H9 (cell line): ENCODE measurements at regions not wholly inside any gene's neighbourhood (a gene's known extent, or its start where the extent isn't known, plus 50 kb on each side); places are given as distances from the start of the nearest gene placed in this dataset.

Source experiments
- DNase-seq: peaks from one replicate; pipeline ENCODE4 v3.0.0-alpha.2; 2017
- H2AFZ ChIP-seq: one replicate; pipeline ENCODE4 v1.6.1; 2013; ENCODE audit warnings: mild to moderate bottlenecking, low read length, control low read depth, moderate library complexity
- H2AK5ac ChIP-seq: 2 replicates; pipeline ENCODE4 v1.6.1; 2013; ENCODE audit warnings: low read length, control low read depth, mixed read lengths; ENCODE audit not compliant: insufficient read length
- H2BK120ac ChIP-seq: one replicate; pipeline ENCODE4 v1.6.1; 2013; ENCODE audit warnings: low read depth, mild to moderate bottlenecking, low read length, control low read depth, inconsistent platforms; ENCODE audit not compliant: poor library complexity, severe bottlenecking
- H2BK12ac ChIP-seq: 2 replicates; pipeline ENCODE4 v1.6.1; 2013; ENCODE audit warnings: low read length, control low read depth, mixed read lengths, low read depth; ENCODE audit not compliant: insufficient read length
- H2BK15ac ChIP-seq: 2 replicates; pipeline ENCODE4 v1.6.1; 2013; ENCODE audit warnings: low read depth, low read length, control low read depth
- H2BK20ac ChIP-seq: one replicate; pipeline ENCODE4 v1.6.1; 2013; ENCODE audit warnings: low read depth, mild to moderate bottlenecking, low read length, control low read depth, inconsistent platforms; ENCODE audit not compliant: poor library complexity, severe bottlenecking
- H2BK5ac ChIP-seq: 2 replicates; pipeline ENCODE4 v1.6.1; 2013; ENCODE audit warnings: low read length, control low read depth, mixed read lengths; ENCODE audit not compliant: insufficient read length
- H3K14ac ChIP-seq: 2 replicates; pipeline ENCODE4 v1.6.1; 2013; ENCODE audit warnings: low read length, control low read depth; ENCODE audit not compliant: insufficient read depth
- H3K18ac ChIP-seq: 2 replicates; pipeline ENCODE4 v1.6.1; 2013; ENCODE audit warnings: low read depth, mild to moderate bottlenecking, mixed read lengths, low read length, control low read depth; ENCODE audit not compliant: insufficient read length
- H3K23ac ChIP-seq: 2 replicates; pipeline ENCODE4 v1.6.1; 2013; ENCODE audit warnings: low read length, control low read depth, mixed read lengths, low read depth; ENCODE audit not compliant: insufficient read length
- H3K23me2 ChIP-seq: 2 replicates; pipeline ENCODE4 v1.6.1; 2013; ENCODE audit warnings: low read depth, mild to moderate bottlenecking, mixed read lengths, low read length, control low read depth; ENCODE audit not compliant: insufficient read length, poor library complexity, severe bottlenecking
- H3K27ac ChIP-seq: 2 replicates; pipeline ENCODE4 v1.5.1; 2013; ENCODE audit warnings: low read length, control low read depth, mixed read lengths, low read depth; ENCODE audit not compliant: insufficient read length
- H3K27me3 ChIP-seq: 2 replicates; pipeline ENCODE4 v1.6.1; 2013; ENCODE audit warnings: low read length, control low read depth, inconsistent platforms; ENCODE audit not compliant: insufficient read depth
- H3K4ac ChIP-seq: 2 replicates; pipeline ENCODE4 v1.6.1; 2013; ENCODE audit warnings: low read depth, mild to moderate bottlenecking, control low read depth, inconsistent platforms, low read length, moderate library complexity
- H3K4me1 ChIP-seq: 2 replicates; pipeline ENCODE4 v1.6.1; 2013; ENCODE audit warnings: low read length, control low read depth, inconsistent platforms; ENCODE audit not compliant: insufficient read depth
- H3K4me2 ChIP-seq: 2 replicates; pipeline ENCODE4 v1.6.1; 2013; ENCODE audit warnings: low read length, control low read depth, mixed read lengths; ENCODE audit not compliant: insufficient read length, insufficient read depth
- H3K56ac ChIP-seq: 2 replicates; pipeline ENCODE4 v1.6.1; 2013; ENCODE audit warnings: low read depth, mild to moderate bottlenecking, mixed read lengths, low read length, control low read depth; ENCODE audit not compliant: insufficient read length
- H3K79me1 ChIP-seq: 2 replicates; pipeline ENCODE4 v1.6.1; 2013; ENCODE audit warnings: low read depth, mild to moderate bottlenecking, moderate library complexity, low read length, control low read depth, inconsistent platforms; ENCODE audit not compliant: insufficient read depth, poor library complexity, severe bottlenecking
- H3K79me2 ChIP-seq: 2 replicates; pipeline ENCODE4 v1.6.1; 2013; ENCODE audit warnings: low read length, control low read depth, inconsistent platforms; ENCODE audit not compliant: insufficient read depth
- H3K9ac ChIP-seq: 2 replicates; pipeline ENCODE4 v1.6.1; 2013; ENCODE audit warnings: low read length, control low read depth, mixed read lengths; ENCODE audit not compliant: insufficient read length; ENCODE audit errors: extremely low read depth
- H3K9me3 ChIP-seq: one replicate; pipeline ENCODE4 v1.6.1; 2013; ENCODE audit warnings: low read depth, low read length, inconsistent platforms; ENCODE audit not compliant: control insufficient read depth
- H3T11ph ChIP-seq: one replicate; pipeline ENCODE4 v1.6.1; 2013; ENCODE audit warnings: mild to moderate bottlenecking, low read length, control low read depth, inconsistent platforms
- H4K20me1 ChIP-seq: one replicate; pipeline ENCODE4 v1.6.1; 2013; ENCODE audit not compliant: control insufficient read depth, insufficient read length, insufficient read depth
- H4K5ac ChIP-seq: 2 replicates; pipeline ENCODE4 v1.6.1; 2013; ENCODE audit warnings: low read depth, mild to moderate bottlenecking, mixed read lengths, low read length, control low read depth; ENCODE audit not compliant: insufficient read length
- H4K8ac ChIP-seq: replicated peaks from 2 replicates; pipeline ENCODE4 v1.6.1; 2013; ENCODE audit warnings: low read length, control low read depth, mixed read lengths, low read depth; ENCODE audit not compliant: insufficient read length
- H4K91ac ChIP-seq: 2 replicates; pipeline ENCODE4 v1.6.1; 2013; ENCODE audit warnings: low read depth, mild to moderate bottlenecking, moderate library complexity, mixed read lengths, low read length, control low read depth; ENCODE audit not compliant: insufficient read length
- H3K27ac Mint-ChIP-seq, 3 experiments: 2 replicates in 2 of 3; 3 replicates in 1 of 3; pipeline ENCODE4 v1.8.0; 2020 to 2021; ENCODE audit warnings: mixed read lengths in 3 of 3, mild to moderate bottlenecking in 1 of 3, moderate library complexity in 1 of 3
- H3K27me3 Mint-ChIP-seq: 2 replicates; pipeline ENCODE4 v1.8.0; 2021; ENCODE audit warnings: low read depth, mild to moderate bottlenecking, moderate library complexity, mixed read lengths
- H3K36me3 Mint-ChIP-seq, 3 experiments: 2 replicates in 2 of 3; 3 replicates in 1 of 3; pipeline ENCODE4 v1.8.0; 2020 to 2021; ENCODE audit warnings: low read depth in 3 of 3, mixed read lengths in 3 of 3; ENCODE audit not compliant: insufficient read depth in 1 of 3
- H3K4me1 Mint-ChIP-seq, 2 experiments: 2 replicates each; pipeline ENCODE4 v1.8.0; 2020; ENCODE audit warnings: mixed read lengths in 2 of 2
- H3K4me3 Mint-ChIP-seq, 2 experiments: 2 replicates in 1 of 2; 3 replicates in 1 of 2; pipeline ENCODE4 v1.8.0; 2020 to 2021; ENCODE audit warnings: mild to moderate bottlenecking in 2 of 2, mixed read lengths in 2 of 2, moderate library complexity in 1 of 2
- H3K9me3 Mint-ChIP-seq, 2 experiments: 2 replicates in 1 of 2; 3 replicates in 1 of 2; pipeline ENCODE4 v1.8.0; 2020; ENCODE audit warnings: mild to moderate bottlenecking in 2 of 2, mixed read lengths in 2 of 2, moderate library complexity in 1 of 2
- CTCF ChIP-seq: fragments of 200-600 bp; sonication (generic); conservative IDR thresholded peaks from 3 replicates; pipeline ENCODE4 v1.8.0; 2021; ENCODE audit warnings: antibody characterized with exemption, mild to moderate bottlenecking
- WGBS: extraction: QIAGEN DNeasy Blood & Tissue Kit; methylation state at CpG from one replicate; pipeline ENCODE4 v1.1.7; 2013; ENCODE audit warnings: missing lambda C conversion rate, low lambda C conversion rate, mixed read lengths; ENCODE audit not compliant: insufficient read length; ENCODE audit errors: extremely low coverage; 5-methylcytosine and 5-hydroxymethylcytosine counted together

- Histone ChIP-seq H3K18ac (peak overlapping the region; percentile 3), H3K79me1 (no peaks in the 10 kb centered on the region), H3K79me2 (no peaks in the 10 kb centered on the region), H4K8ac (no peak overlapping the region), H2AK5ac (no peak overlapping the region), H3K9ac (no peak overlapping the region), H2BK5ac (no peak overlapping the region), H3K23ac (no peak overlapping the region), H4K5ac (peak overlapping the region; percentile 11), H3T11ph (no peak overlapping the region), H3K4me1 (no peaks in the 10 kb centered on the region), H3K27me3 (no peaks in the 10 kb centered on the region), H3K14ac (no peak overlapping the region), H3K9me3 (no peaks in the 10 kb centered on the region), H3K27ac (no peak overlapping the region), H3K4me2 (no peak overlapping the region), H3K56ac (no peak overlapping the region), H4K91ac (no peak overlapping the region), H2BK15ac (no peak overlapping the region), H4K20me1 (no peaks in the 10 kb centered on the region), H3K4ac (no peak overlapping the region), H2BK12ac (no peak overlapping the region), H2BK20ac (no peak overlapping the region), H3K23me2 (no peaks in the 10 kb centered on the region), H2BK120ac (no peak overlapping the region), H2AFZ (no peak overlapping the region)
- Mint-ChIP-seq H3K36me3 (peaks cover 0 to 5% (median 0%) of the 10 kb centered on the region in 3 experiments; a peak in 3 of 7 replicates), H3K9me3 (peaks cover 2 to 7% of the 10 kb centered on the region in 2 experiments; a peak in 4 of 5 replicates), H3K27ac (no peak overlapping the region), H3K27me3 (peaks cover 4% of the 10 kb centered on the region), H3K4me1 (peaks cover 0 to 2% of the 10 kb centered on the region in 2 experiments; a peak in 1 of 4 replicates), H3K4me3 (no peak overlapping the region)
- no peak for DNase-seq
- no peak for TF ChIP-seq CTCF
- WGBS, result 100% methylated on average over 5 of the region's 5 CpGs
These were observed 639.8 kb upstream of the RBFOX1 start for GRCh38 chr16:6692874-6693273.
